GM23338 (cell line): ENCODE measurements at regions not wholly inside any gene's neighbourhood (a gene's known extent, or its start where the extent isn't known, plus 50 kb on each side); places are given as distances from the start of the nearest gene placed in this dataset.

Experiments
- ATAC-seq: fragments of 200-7000 bp; cut with Tn5 transposase; 3 replicates; pipeline ENCODE4 v1.9.1; 2020
- DNase-seq: peaks from one replicate; pipeline ENCODE4 v3.0.0-alpha.2; 2015; ENCODE audit warnings: low spot score
- H2AFZ ChIP-seq: fragments of 200-600 bp; sonication (generic); 2 replicates; pipeline ENCODE4 v1.8.0; 2016; ENCODE audit warnings: antibody characterized with exemption, mild to moderate bottlenecking, moderate library complexity
- H3F3A ChIP-seq: fragments of 200-600 bp; sonication (generic); replicated peaks from 2 replicates; pipeline ENCODE4 v1.8.0; 2017; ENCODE audit warnings: antibody characterized with exemption, mixed run types, low read depth
- H3K27ac ChIP-seq: fragments of 200-600 bp; sonication (generic); 2 replicates; pipeline ENCODE4 v1.6.1; 2016; ENCODE audit warnings: low read depth
- H3K27me3 ChIP-seq: fragments of 200-600 bp; sonication (generic); 2 replicates; pipeline ENCODE4 v1.8.0; 2016; ENCODE audit warnings: mild to moderate bottlenecking, mixed run types, moderate library complexity; ENCODE audit not compliant: insufficient read depth
- H3K36me3 ChIP-seq: fragments of 200-600 bp; sonication (generic); 2 replicates; pipeline ENCODE4 v1.8.0; 2016; ENCODE audit warnings: mild to moderate bottlenecking; ENCODE audit not compliant: insufficient read depth
- H3K4me1 ChIP-seq: fragments of 200-600 bp; sonication (generic); 2 replicates; pipeline ENCODE4 v1.8.0; 2016; ENCODE audit warnings: mild to moderate bottlenecking, moderate library complexity; ENCODE audit not compliant: insufficient read depth
- H3K4me2 ChIP-seq: fragments of 200-600 bp; sonication (generic); 2 replicates; pipeline ENCODE4 v1.7.1; 2017; ENCODE audit warnings: mixed run types
- H3K4me3 ChIP-seq: fragments of 200-600 bp; sonication (generic); 2 replicates; pipeline ENCODE4 v1.6.1; 2016; ENCODE audit warnings: mixed run types
- H3K79me2 ChIP-seq: fragments of 200-600 bp; sonication (generic); replicated peaks from 2 replicates; pipeline ENCODE4 v1.8.0; 2017; ENCODE audit warnings: mild to moderate bottlenecking; ENCODE audit not compliant: insufficient read depth
- H3K9me2 ChIP-seq: fragments of 200-600 bp; sonication (generic); 2 replicates; pipeline ENCODE4 v1.8.0; 2017; ENCODE audit not compliant: insufficient read depth
- H4K20me1 ChIP-seq: fragments of 200-600 bp; sonication (generic); replicated peaks from 2 replicates; pipeline ENCODE4 v1.8.0; 2017; ENCODE audit warnings: mild to moderate bottlenecking; ENCODE audit not compliant: insufficient read depth
- H3K27ac Mint-ChIP-seq: 2 replicates; pipeline ENCODE4 v1.8.0; 2020; ENCODE audit warnings: inconsistent platforms, mild to moderate bottlenecking, moderate library complexity, mixed read lengths
- H3K27me3 Mint-ChIP-seq: 3 replicates; pipeline ENCODE4 v1.8.0; 2022; ENCODE audit warnings: low read depth, mild to moderate bottlenecking, moderate library complexity, mixed read lengths, inconsistent platforms; ENCODE audit not compliant: insufficient read depth, poor library complexity
- H3K36me3 Mint-ChIP-seq: 3 replicates; pipeline ENCODE4 v1.8.0; 2021; ENCODE audit warnings: low read depth, mild to moderate bottlenecking, inconsistent platforms, moderate library complexity, mixed read lengths
- H3K4me1 Mint-ChIP-seq: 3 replicates; pipeline ENCODE4 v1.8.0; 2020; ENCODE audit warnings: mild to moderate bottlenecking, inconsistent platforms, mixed read lengths
- H3K4me3 Mint-ChIP-seq: 3 replicates; pipeline ENCODE4 v1.8.0; 2021; ENCODE audit warnings: moderate library complexity, mild to moderate bottlenecking, inconsistent platforms, mixed read lengths
- H3K9me3 Mint-ChIP-seq: 3 replicates; pipeline ENCODE4 v1.8.0; 2020; ENCODE audit warnings: moderate library complexity, mild to moderate bottlenecking, inconsistent platforms, mixed read lengths
- POLR2AphosphoS5 ChIP-seq: IDR thresholded peaks from 2 replicates; pipeline ENCODE4 v1.6.1; 2016; ENCODE audit warnings: antibody characterized with exemption, low read depth
- ZNF114 ChIP-seq: fragments of 250-450 bp; sonication (Bioruptor Pico); IDR thresholded peaks from 2 replicates; pipeline ENCODE4 v1.5.0; 2020; ENCODE audit warnings: mild to moderate bottlenecking, moderate library complexity
- ZNF331 ChIP-seq: fragments of 250-450 bp; sonication (Bioruptor Pico); IDR thresholded peaks from 2 replicates; pipeline ENCODE4 v1.5.0; 2020; ENCODE audit warnings: low read depth, mild to moderate bottlenecking, moderate library complexity
- TF ChIP-seq, protein P1 (sequence below): fragments of 250-450 bp; sonication (Bioruptor Pico); IDR thresholded peaks from 2 replicates; pipeline ENCODE4 v1.5.0; 2020; ENCODE audit warnings: mild to moderate bottlenecking, moderate library complexity
- TF ChIP-seq, protein P2 (sequence below), 2 experiments: fragments of 200-600 bp in 1 of 2; sonication (generic) in 1 of 2; conservative IDR thresholded peaks; 2 replicates each; pipeline versions ENCODE4 v1.5.1 to v1.6.1; 2016 to 2017; ENCODE audit warnings: antibody characterized with exemption in 2 of 2, low read depth in 2 of 2, mild to moderate bottlenecking in 2 of 2, moderate library complexity in 1 of 2
- TF ChIP-seq, protein P3 (sequence below): IDR thresholded peaks from one replicate; pipeline ENCODE4 v1.6.1; 2018; ENCODE audit warnings: antibody characterized with exemption; ENCODE audit not compliant: unreplicated experiment

DNA sequence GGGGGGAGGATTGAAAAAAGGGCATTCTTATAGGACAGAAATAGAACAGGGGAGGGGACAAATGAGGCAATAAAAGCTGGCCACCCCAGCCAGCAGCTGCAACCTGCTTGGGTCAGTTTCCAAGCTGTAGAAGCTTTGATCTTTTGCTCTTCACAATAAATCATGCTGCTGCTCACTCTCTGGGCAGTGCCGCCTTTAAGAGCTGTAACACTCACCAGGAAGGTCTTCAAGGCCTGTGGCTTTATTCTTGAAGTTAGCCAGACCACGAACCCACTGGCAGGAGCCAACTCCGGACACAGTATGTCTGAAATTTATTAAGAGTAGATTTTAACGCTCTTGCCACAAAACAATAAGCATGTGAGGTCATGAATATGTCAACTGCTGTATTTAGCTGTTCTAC, 649.9 kb upstream of the RAB6C start (continued):
- TF ChIP-seq, protein P1, sequence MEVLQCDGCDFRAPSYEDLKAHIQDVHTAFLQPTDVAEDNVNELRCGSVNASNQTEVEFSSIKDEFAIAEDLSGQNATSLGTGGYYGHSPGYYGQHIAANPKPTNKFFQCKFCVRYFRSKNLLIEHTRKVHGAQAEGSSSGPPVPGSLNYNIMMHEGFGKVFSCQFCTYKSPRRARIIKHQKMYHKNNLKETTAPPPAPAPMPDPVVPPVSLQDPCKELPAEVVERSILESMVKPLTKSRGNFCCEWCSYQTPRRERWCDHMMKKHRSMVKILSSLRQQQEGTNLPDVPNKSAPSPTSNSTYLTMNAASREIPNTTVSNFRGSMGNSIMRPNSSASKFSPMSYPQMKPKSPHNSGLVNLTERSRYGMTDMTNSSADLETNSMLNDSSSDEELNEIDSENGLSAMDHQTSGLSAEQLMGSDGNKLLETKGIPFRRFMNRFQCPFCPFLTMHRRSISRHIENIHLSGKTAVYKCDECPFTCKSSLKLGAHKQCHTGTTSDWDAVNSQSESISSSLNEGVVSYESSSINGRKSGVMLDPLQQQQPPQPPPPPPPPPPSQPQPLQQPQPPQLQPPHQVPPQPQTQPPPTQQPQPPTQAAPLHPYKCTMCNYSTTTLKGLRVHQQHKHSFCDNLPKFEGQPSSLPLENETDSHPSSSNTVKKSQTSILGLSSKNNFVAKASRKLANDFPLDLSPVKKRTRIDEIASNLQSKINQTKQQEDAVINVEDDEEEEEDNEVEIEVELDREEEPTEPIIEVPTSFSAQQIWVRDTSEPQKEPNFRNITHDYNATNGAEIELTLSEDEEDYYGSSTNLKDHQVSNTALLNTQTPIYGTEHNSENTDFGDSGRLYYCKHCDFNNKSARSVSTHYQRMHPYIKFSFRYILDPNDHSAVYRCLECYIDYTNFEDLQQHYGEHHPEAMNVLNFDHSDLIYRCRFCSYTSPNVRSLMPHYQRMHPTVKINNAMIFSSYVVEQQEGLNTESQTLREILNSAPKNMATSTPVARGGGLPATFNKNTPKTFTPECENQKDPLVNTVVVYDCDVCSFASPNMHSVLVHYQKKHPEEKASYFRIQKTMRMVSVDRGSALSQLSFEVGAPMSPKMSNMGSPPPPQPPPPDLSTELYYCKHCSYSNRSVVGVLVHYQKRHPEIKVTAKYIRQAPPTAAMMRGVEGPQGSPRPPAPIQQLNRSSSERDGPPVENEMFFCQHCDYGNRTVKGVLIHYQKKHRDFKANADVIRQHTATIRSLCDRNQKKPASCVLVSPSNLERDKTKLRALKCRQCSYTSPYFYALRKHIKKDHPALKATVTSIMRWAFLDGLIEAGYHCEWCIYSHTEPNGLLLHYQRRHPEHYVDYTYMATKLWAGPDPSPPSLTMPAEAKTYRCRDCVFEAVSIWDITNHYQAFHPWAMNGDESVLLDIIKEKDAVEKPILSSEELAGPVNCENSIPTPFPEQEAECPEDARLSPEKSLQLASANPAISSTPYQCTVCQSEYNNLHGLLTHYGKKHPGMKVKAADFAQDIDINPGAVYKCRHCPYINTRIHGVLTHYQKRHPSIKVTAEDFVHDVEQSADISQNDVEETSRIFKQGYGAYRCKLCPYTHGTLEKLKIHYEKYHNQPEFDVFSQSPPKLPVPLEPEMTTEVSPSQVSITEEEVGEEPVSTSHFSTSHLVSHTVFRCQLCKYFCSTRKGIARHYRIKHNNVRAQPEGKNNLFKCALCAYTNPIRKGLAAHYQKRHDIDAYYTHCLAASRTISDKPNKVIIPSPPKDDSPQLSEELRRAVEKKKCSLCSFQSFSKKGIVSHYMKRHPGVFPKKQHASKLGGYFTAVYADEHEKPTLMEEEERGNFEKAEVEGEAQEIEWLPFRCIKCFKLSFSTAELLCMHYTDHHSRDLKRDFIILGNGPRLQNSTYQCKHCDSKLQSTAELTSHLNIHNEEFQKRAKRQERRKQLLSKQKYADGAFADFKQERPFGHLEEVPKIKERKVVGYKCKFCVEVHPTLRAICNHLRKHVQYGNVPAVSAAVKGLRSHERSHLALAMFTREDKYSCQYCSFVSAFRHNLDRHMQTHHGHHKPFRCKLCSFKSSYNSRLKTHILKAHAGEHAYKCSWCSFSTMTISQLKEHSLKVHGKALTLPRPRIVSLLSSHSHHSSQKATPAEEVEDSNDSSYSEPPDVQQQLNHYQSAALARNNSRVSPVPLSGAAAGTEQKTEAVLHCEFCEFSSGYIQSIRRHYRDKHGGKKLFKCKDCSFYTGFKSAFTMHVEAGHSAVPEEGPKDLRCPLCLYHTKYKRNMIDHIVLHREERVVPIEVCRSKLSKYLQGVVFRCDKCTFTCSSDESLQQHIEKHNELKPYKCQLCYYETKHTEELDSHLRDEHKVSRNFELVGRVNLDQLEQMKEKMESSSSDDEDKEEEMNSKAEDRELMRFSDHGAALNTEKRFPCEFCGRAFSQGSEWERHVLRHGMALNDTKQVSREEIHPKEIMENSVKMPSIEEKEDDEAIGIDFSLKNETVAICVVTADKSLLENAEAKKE, result no peak
- TF ChIP-seq, protein P2, sequence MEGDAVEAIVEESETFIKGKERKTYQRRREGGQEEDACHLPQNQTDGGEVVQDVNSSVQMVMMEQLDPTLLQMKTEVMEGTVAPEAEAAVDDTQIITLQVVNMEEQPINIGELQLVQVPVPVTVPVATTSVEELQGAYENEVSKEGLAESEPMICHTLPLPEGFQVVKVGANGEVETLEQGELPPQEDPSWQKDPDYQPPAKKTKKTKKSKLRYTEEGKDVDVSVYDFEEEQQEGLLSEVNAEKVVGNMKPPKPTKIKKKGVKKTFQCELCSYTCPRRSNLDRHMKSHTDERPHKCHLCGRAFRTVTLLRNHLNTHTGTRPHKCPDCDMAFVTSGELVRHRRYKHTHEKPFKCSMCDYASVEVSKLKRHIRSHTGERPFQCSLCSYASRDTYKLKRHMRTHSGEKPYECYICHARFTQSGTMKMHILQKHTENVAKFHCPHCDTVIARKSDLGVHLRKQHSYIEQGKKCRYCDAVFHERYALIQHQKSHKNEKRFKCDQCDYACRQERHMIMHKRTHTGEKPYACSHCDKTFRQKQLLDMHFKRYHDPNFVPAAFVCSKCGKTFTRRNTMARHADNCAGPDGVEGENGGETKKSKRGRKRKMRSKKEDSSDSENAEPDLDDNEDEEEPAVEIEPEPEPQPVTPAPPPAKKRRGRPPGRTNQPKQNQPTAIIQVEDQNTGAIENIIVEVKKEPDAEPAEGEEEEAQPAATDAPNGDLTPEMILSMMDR (conservative IDR thresholded peaks at IDR 0.05; ENCODE audit: low read depth in 2 of 2), result no peak
- TF ChIP-seq POLR2AphosphoS5 (no peak), ZNF331 (no peak)

DNA sequence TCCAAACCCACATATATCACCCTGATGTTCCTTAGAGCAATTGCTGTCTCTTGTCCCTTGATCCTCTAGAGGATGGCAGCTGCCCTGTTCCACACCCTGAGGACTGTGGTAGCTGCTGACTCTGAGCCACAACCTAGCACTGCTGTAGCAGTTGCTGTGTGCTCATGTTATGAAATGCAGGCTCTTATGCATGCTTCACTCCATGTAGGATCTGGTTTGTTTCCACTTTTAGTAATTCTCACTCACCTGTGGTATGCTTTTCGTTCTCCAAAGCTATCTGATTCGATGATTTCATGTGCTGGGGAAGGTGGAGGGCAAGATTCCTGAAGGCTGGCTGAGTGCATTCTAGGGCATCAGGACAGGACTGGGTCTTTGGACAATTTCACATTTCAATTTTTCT, 649.0 kb upstream of the RAB6C start:
- H3K4me3 ChIP-seq, result no peak overlapping the region
- Mint-ChIP-seq H3K4me3 (no peak overlapping the region), H3K27ac (no peak overlapping the region), H3K36me3 (no peaks in the 10 kb centered on the region), H3K27me3 (peaks cover 4% of the 10 kb centered on the region), H3K9me3 (peaks cover 12% of the 10 kb centered on the region; the same call in 2 of the 3 replicates), H3K4me1 (no peaks in the 10 kb centered on the region)
- DNase-seq (no peak), ATAC-seq (no peak)
- no peak overlapping the region for H3K4me2 ChIP-seq
- no peaks in the 10 kb centered on the region for H3F3A ChIP-seq
- H3K36me3 ChIP-seq, result no peaks in the 10 kb centered on the region
- H3K9me2 ChIP-seq, result no peaks in the 10 kb centered on the region
- H3K4me1 ChIP-seq, result no peaks in the 10 kb centered on the region
- H4K20me1 ChIP-seq, result no peaks in the 10 kb centered on the region
- no peak overlapping the region for H3K27ac ChIP-seq
- no peaks in the 10 kb centered on the region for H3K79me2 ChIP-seq
- H3K27me3 ChIP-seq, result no peaks in the 10 kb centered on the region
- no peak overlapping the region for H2AFZ ChIP-seq
- TF ChIP-seq ZNF114 (no peak), ZNF331 (no peak), POLR2AphosphoS5 (no peak)
- TF ChIP-seq, protein P3, sequence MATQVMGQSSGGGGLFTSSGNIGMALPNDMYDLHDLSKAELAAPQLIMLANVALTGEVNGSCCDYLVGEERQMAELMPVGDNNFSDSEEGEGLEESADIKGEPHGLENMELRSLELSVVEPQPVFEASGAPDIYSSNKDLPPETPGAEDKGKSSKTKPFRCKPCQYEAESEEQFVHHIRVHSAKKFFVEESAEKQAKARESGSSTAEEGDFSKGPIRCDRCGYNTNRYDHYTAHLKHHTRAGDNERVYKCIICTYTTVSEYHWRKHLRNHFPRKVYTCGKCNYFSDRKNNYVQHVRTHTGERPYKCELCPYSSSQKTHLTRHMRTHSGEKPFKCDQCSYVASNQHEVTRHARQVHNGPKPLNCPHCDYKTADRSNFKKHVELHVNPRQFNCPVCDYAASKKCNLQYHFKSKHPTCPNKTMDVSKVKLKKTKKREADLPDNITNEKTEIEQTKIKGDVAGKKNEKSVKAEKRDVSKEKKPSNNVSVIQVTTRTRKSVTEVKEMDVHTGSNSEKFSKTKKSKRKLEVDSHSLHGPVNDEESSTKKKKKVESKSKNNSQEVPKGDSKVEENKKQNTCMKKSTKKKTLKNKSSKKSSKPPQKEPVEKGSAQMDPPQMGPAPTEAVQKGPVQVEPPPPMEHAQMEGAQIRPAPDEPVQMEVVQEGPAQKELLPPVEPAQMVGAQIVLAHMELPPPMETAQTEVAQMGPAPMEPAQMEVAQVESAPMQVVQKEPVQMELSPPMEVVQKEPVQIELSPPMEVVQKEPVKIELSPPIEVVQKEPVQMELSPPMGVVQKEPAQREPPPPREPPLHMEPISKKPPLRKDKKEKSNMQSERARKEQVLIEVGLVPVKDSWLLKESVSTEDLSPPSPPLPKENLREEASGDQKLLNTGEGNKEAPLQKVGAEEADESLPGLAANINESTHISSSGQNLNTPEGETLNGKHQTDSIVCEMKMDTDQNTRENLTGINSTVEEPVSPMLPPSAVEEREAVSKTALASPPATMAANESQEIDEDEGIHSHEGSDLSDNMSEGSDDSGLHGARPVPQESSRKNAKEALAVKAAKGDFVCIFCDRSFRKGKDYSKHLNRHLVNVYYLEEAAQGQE, result no peak
